Right atrium auricular region (tissue), 2 donors: ENCODE measurements at regions not wholly inside any gene's neighbourhood (a gene's known extent, or its start where the extent isn't known, plus 50 kb on each side); places are given as distances from the start of the nearest gene placed in this dataset.

ENCODE experiments used
- DNase-seq: peaks from one replicate; pipeline ENCODE4 v3.0.0-alpha.2; 2019; ENCODE audit warnings: low spot score
- H3K27ac ChIP-seq, 2 donors: fragments of 200-600 bp; sonication (generic); 1 replicate in 1 of 2; 2 replicates in 1 of 2; pipeline ENCODE4 v1.5.1; 2016 to 2019
- H3K27me3 ChIP-seq, 2 donors: fragments of 200-600 bp; sonication (generic); one replicate each; pipeline versions ENCODE4 v1.5.1 to v1.6.0; 2017 to 2019
- H3K36me3 ChIP-seq: fragments of 200-600 bp; sonication (generic); one replicate; pipeline ENCODE4 v1.5.1; 2016
- H3K4me1 ChIP-seq, 2 donors: fragments of 200-600 bp; sonication (generic); one replicate each; pipeline versions ENCODE4 v1.5.1 to v1.6.0; 2017 to 2019
- H3K4me3 ChIP-seq, 2 donors: fragments of 200-600 bp; sonication (generic); 1 replicate in 1 of 2; 2 replicates in 1 of 2; pipeline ENCODE4 v1.5.1; 2017 to 2019; ENCODE audit warnings: mild to moderate bottlenecking in 1 of 2, moderate library complexity in 1 of 2
- H3K9me3 ChIP-seq, 2 donors: fragments of 200-600 bp; sonication (generic); one replicate each; pipeline ENCODE4 v1.5.1; 2019
- TF ChIP-seq, protein P1 (sequence below), 2 donors: fragments of 200-600 bp; sonication (generic); IDR thresholded peaks; one replicate each; pipeline ENCODE4 v1.5.1; 2019; ENCODE audit warnings: antibody characterized with exemption in 2 of 2

- DNase-seq, result no peak
- H3K4me3 ChIP-seq, result no peak overlapping the region
- no peaks in the 10 kb centered on the region for H3K4me1 ChIP-seq
- H3K9me3 ChIP-seq, result peaks cover 0 to 9% of the 10 kb centered on the region in 2 donors
- TF ChIP-seq, protein P1, sequence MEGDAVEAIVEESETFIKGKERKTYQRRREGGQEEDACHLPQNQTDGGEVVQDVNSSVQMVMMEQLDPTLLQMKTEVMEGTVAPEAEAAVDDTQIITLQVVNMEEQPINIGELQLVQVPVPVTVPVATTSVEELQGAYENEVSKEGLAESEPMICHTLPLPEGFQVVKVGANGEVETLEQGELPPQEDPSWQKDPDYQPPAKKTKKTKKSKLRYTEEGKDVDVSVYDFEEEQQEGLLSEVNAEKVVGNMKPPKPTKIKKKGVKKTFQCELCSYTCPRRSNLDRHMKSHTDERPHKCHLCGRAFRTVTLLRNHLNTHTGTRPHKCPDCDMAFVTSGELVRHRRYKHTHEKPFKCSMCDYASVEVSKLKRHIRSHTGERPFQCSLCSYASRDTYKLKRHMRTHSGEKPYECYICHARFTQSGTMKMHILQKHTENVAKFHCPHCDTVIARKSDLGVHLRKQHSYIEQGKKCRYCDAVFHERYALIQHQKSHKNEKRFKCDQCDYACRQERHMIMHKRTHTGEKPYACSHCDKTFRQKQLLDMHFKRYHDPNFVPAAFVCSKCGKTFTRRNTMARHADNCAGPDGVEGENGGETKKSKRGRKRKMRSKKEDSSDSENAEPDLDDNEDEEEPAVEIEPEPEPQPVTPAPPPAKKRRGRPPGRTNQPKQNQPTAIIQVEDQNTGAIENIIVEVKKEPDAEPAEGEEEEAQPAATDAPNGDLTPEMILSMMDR (IDR thresholded peaks at IDR 0.05), result no peak
- no peak overlapping the region for H3K27ac ChIP-seq
- H3K27me3 ChIP-seq, result no peaks in the 10 kb centered on the region
- H3K36me3 ChIP-seq, result no peaks in the 10 kb centered on the region
Observed at GRCh38 chr6:55034752-55035151, 139.6 kb upstream of the HCRTR2 start.

- H3K9me3 ChIP-seq, result no peaks in the 10 kb centered on the region
- no peaks in the 10 kb centered on the region for H3K36me3 ChIP-seq
- H3K4me3 ChIP-seq, result no peak overlapping the region
- H3K27ac ChIP-seq, result no peak overlapping the region
- no peaks in the 10 kb centered on the region for H3K27me3 ChIP-seq
- TF ChIP-seq, protein P1 (IDR thresholded peaks at IDR 0.05), result no peak
- no peaks in the 10 kb centered on the region for H3K4me1 ChIP-seq
- no peak for DNase-seq
Observed at GRCh38 chr6:55040102-55040848, 134.0 kb upstream of the HCRTR2 start.

DNA sequence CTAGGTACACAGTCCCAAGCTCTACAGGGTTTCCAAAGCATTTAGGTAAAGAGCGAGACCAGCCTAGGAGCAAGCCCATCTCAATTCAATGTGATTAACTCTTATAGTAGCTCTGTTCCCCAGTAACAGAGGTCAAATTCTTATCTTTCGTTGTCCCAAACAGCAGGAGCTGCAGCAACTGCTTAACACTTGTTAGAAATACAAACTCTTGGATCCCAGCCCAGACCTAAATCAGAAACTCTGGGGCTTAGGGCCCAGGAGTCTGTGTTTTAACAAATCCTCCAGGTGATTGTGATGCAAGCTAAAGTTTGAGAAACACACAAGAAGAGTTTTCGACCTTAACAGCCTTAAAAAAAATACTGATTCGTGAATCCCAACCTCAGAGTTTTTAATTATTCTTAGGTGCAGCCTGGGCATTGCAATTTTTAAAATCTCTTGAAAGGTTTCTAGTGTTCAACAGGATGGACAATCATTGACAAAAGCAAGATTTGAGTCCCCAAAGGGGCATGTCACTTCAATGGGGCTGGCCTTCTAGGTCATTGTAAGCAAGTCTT lies 127.4 kb upstream of the HCRTR2 start:
- TF ChIP-seq, protein P1 (IDR thresholded peaks at IDR 0.05), result no peak
- no peak for DNase-seq
- peak overlapping the region in 1 of 2 donors; percentile 69 for H3K27ac ChIP-seq

GRCh38 chr6:55047451-55048044 lies 126.8 kb upstream of the HCRTR2 start:
- Histone ChIP-seq H3K27ac (peak overlapping the region in 1 of 2 donors; percentile 69), H3K4me3 (no peak overlapping the region), H3K36me3 (no peaks in the 10 kb centered on the region), H3K9me3 (no peaks in the 10 kb centered on the region), H3K27me3 (no peaks in the 10 kb centered on the region), H3K4me1 (peaks cover 0 to 5% of the 10 kb centered on the region in 2 donors)
- DNase-seq, result no peak
- TF ChIP-seq, protein P1 (IDR thresholded peaks at IDR 0.05), result no peak

More for the DNA sequence above, 127.4 kb upstream of the HCRTR2 start:
- H3K27me3 ChIP-seq, result no peaks in the 10 kb centered on the region
- no peak overlapping the region for H3K4me3 ChIP-seq
- no peaks in the 10 kb centered on the region for H3K36me3 ChIP-seq
- H3K9me3 ChIP-seq, result no peaks in the 10 kb centered on the region
- peaks cover 0 to 5% of the 10 kb centered on the region in 2 donors for H3K4me1 ChIP-seq

DNA sequence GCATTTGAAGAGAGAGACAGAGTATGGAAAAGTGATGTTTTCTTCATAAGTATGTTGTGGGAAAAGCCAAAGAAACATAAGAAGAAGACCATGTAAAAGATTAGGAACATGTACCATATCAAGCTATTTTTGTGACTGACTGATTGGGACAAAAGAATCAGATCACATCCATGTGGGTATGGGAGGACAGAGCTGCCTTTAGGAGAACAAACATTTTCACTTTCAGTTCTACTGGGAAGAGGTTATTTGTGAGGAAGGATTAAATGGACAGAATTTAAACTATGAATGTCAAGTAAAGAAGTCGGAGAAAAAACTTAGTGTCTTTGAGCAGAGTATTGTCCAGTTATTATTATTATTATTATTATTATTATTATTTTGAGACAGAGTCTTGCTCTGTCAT lies 124.4 kb upstream of the HCRTR2 start:
- peaks cover 0 to 5% of the 10 kb centered on the region in 2 donors for H3K4me1 ChIP-seq
- TF ChIP-seq, protein P1 (IDR thresholded peaks at IDR 0.05), result no peak

More for the DNA sequence above, 124.4 kb upstream of the HCRTR2 start:
- Histone ChIP-seq H3K9me3 (no peaks in the 10 kb centered on the region), H3K4me3 (no peak overlapping the region), H3K36me3 (no peaks in the 10 kb centered on the region), H3K27ac (no peak overlapping the region), H3K27me3 (no peaks in the 10 kb centered on the region)
- no peak for DNase-seq
